ENCODE measurements at regions not wholly inside any gene's neighbourhood (a gene's known extent, or its start where the extent isn't known, plus 50 kb on each side); places are given as distances from the start of the nearest gene placed in this dataset.

DNA sequence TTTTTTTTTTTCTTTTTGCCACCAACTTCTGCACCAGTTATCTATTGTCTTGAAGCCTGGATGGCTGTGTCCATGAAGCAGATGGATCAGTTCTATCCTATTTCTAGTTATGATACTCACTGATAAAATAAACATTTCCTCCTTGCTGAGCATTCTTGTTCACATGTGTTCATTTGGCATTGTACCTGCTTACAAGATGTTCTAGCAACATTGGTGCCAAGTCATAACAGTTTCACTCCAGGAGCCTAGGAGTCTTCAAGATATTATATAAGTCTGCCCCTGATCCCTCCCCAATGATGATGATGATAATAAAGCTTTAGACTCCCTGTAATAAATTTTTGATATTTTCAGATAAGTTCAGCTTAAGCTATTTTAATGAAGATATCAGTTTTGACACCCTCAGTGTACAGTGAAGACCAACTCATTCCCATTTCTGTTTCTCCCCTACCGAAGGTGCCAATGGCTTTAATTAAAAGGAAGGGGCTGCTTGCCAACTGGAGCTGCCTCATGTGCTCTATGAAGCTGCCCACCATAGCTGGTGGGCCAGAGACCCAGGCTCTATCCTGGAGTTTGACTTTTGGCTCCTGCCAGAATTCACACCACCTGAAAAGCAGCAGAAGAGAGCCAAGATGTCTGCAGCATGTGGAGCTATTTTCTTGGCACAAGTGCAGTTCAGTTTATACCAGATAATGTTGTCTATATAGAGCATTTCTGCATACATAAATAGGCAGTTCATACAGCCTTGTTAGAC, 265.4 kb upstream of the TET2 start:
- Histone ChIP-seq H3K9ac (ENCODE audit: low read length in 2 of 2) (no peak overlapping the region), H3K27me3 (ENCODE audit: control insufficient read depth in 1 of 2, insufficient read depth in 2 of 2, low read length in 2 of 2) (no peaks in the 10 kb centered on the region)

DNA sequence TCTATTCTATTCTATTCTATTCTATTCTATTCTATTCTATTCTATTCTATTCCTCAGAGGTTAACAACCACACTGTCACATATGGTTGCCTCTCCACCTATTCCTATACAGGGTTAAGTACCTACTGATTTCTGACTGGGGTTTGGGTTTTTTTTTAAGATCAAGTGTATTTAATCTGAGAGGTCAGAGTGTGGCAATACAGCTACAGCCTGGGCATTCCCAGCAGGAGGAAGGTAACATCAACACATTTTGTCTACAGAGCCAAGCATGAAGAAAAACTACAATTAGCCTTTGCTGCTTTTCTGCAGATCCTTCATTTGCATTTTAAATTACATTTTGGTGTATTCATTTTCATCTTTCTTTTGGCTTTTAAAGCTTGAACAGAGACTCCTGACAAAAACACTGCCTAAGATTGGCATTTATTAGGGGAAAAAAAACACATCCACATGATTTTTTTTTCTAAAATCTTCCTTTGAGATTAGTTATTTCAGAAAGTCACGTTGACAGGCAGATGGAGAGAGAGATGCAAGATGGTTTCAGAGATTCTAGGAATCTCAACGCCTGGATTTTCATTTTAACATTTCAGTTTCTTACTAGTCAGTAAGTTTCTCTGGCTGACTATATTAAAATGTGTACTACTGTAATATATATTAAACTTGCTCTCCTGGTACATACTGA, 255.9 kb upstream of the TET2 start:
- H3K4me1 ChIP-seq (ENCODE audit: control insufficient read depth, insufficient read depth, low read length) = no peaks in the 10 kb centered on the region
- no peaks in the 10 kb centered on the region for H3K27me3 ChIP-seq (ENCODE audit: control insufficient read depth in 1 of 2, insufficient read depth in 2 of 2, low read length in 2 of 2)
- H3K9me3 ChIP-seq (ENCODE audit: control insufficient read depth in 2 of 2, low read length in 2 of 2) = no peaks in the 10 kb centered on the region
- H3K9ac ChIP-seq (ENCODE audit: low read length in 2 of 2) = no peak overlapping the region
- no peak overlapping the region for H3K27ac ChIP-seq (ENCODE audit: low read length)
- H3K36me3 ChIP-seq (ENCODE audit: control insufficient read depth in 2 of 2, insufficient read depth in 2 of 2, low read length in 2 of 2) = no peaks in the 10 kb centered on the region
- H3K4me3 ChIP-seq (ENCODE audit: low read length in 2 of 2) = no peak overlapping the region

More for the DNA sequence above, 265.4 kb upstream of the TET2 start:
- no peak overlapping the region for H3K4me3 ChIP-seq (ENCODE audit: low read length in 2 of 2)
- no peaks in the 10 kb centered on the region for H3K9me3 ChIP-seq (ENCODE audit: control insufficient read depth in 2 of 2, low read length in 2 of 2)
- no peaks in the 10 kb centered on the region for H3K4me1 ChIP-seq (ENCODE audit: control insufficient read depth, insufficient read depth, low read length)
- no peak overlapping the region for H3K27ac ChIP-seq (ENCODE audit: low read length)
- no peaks in the 10 kb centered on the region for H3K36me3 ChIP-seq (ENCODE audit: control insufficient read depth in 2 of 2, insufficient read depth in 2 of 2, low read length in 2 of 2)

- Histone ChIP-seq H3K9me3 (ENCODE audit: control insufficient read depth in 2 of 2, low read length in 2 of 2) (no peaks in the 10 kb centered on the region), H3K4me3 (ENCODE audit: low read length in 2 of 2) (no peak overlapping the region), H3K36me3 (ENCODE audit: control insufficient read depth in 2 of 2, insufficient read depth in 2 of 2, low read length in 2 of 2) (no peaks in the 10 kb centered on the region), H3K4me1 (ENCODE audit: control insufficient read depth, insufficient read depth, low read length) (no peaks in the 10 kb centered on the region), H3K9ac (ENCODE audit: low read length in 2 of 2) (no peak overlapping the region), H3K27me3 (ENCODE audit: control insufficient read depth in 1 of 2, insufficient read depth in 2 of 2, low read length in 2 of 2) (no peaks in the 10 kb centered on the region), H3K27ac (ENCODE audit: low read length) (no peak overlapping the region)
Observed at GRCh38 chr4:104896660-104897645, 249.7 kb upstream of the TET2 start.

DNA sequence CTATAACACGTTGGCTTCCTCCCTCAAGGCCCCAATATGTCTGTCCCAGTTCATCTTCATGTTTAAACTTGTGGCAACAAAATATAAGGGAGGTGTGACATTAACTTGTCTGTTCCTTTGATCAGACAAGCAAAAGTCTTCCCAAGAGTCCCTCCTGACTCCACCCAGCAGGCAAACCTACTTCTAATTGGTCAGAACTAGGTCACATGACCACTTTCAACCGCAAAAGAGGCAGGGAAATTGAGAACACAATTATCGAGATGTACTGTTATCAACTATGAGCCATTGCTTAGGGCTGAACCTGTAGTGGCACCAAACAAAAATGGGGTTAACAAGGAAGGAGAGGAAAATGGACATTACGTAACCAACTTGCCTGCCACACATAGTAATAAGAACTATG, 246.8 kb upstream of the TET2 start:
- no peaks in the 10 kb centered on the region for H3K4me1 ChIP-seq (ENCODE audit: control insufficient read depth, insufficient read depth, low read length)
- no peak overlapping the region for H3K4me3 ChIP-seq (ENCODE audit: low read length in 2 of 2)

DNA sequence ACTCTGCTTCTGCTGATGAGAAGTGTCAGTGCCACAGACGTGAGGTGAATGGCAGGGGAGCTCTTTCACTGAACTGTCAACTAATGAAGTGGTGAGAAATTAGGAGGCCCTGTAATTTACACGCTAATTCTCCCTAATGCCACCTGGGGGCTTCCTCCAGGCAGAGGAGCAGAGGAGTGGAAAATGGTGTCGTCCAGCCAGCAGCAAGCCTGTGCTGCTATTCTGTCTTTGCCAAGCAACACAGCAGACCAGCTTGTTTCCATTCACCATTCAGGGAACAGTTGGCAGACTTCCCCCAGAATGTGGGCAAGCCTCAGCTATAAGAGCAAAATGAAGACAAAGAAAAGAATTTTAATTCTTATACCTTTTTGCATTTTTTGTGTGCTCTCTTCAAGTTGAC, 245.2 kb upstream of the TET2 start:
- H3K4me3 ChIP-seq (ENCODE audit: low read length in 2 of 2) = no peak overlapping the region
- H3K9me3 ChIP-seq (ENCODE audit: control insufficient read depth in 2 of 2, low read length in 2 of 2) = no peaks in the 10 kb centered on the region
- no peaks in the 10 kb centered on the region for H3K36me3 ChIP-seq (ENCODE audit: control insufficient read depth in 2 of 2, insufficient read depth in 2 of 2, low read length in 2 of 2)
- no peaks in the 10 kb centered on the region for H3K4me1 ChIP-seq (ENCODE audit: control insufficient read depth, insufficient read depth, low read length)
- H3K27me3 ChIP-seq (ENCODE audit: control insufficient read depth in 1 of 2, insufficient read depth in 2 of 2, low read length in 2 of 2) = no peaks in the 10 kb centered on the region
- no peak overlapping the region for H3K27ac ChIP-seq (ENCODE audit: low read length)
- no peak overlapping the region for H3K9ac ChIP-seq (ENCODE audit: low read length in 2 of 2)

More for the DNA sequence above, 246.8 kb upstream of the TET2 start:
- Histone ChIP-seq H3K9me3 (ENCODE audit: control insufficient read depth in 2 of 2, low read length in 2 of 2) (no peaks in the 10 kb centered on the region), H3K9ac (ENCODE audit: low read length in 2 of 2) (no peak overlapping the region), H3K36me3 (ENCODE audit: control insufficient read depth in 2 of 2, insufficient read depth in 2 of 2, low read length in 2 of 2) (no peaks in the 10 kb centered on the region), H3K27me3 (ENCODE audit: control insufficient read depth in 1 of 2, insufficient read depth in 2 of 2, low read length in 2 of 2) (no peaks in the 10 kb centered on the region), H3K27ac (ENCODE audit: low read length) (no peak overlapping the region)

GRCh38 chr4:104901961-104902605, 244.6 kb upstream of the TET2 start:
- H3K9ac ChIP-seq (ENCODE audit: low read length in 2 of 2) = no peak overlapping the region
- H3K36me3 ChIP-seq (ENCODE audit: control insufficient read depth in 2 of 2, insufficient read depth in 2 of 2, low read length in 2 of 2) = no peaks in the 10 kb centered on the region
- no peaks in the 10 kb centered on the region for H3K27me3 ChIP-seq (ENCODE audit: control insufficient read depth in 1 of 2, insufficient read depth in 2 of 2, low read length in 2 of 2)
- no peaks in the 10 kb centered on the region for H3K9me3 ChIP-seq (ENCODE audit: control insufficient read depth in 2 of 2, low read length in 2 of 2)
- H3K27ac ChIP-seq (ENCODE audit: low read length) = no peak overlapping the region
- no peak overlapping the region for H3K4me3 ChIP-seq (ENCODE audit: low read length in 2 of 2)
- no peaks in the 10 kb centered on the region for H3K4me1 ChIP-seq (ENCODE audit: control insufficient read depth, insufficient read depth, low read length)

DNA sequence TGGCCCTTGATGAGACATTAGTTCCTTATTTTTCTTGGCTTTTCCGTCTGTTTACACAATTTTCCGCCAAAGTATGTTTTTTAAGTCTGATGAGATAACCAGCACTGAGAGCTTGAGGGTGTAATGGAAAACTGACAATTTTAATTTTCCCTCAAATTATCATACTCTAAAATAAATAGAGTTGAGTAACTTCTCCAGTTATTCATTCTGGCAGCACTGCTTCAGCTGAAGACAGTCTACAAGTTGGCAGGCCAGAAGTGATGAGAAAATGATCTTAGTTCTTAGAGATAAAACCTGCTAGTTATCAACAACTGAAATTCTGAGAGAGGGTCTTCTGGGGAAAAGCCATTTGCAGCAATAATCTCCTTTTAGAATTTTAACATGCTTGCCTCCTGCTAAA, 241.6 kb upstream of the TET2 start:
- no peaks in the 10 kb centered on the region for H3K27me3 ChIP-seq (ENCODE audit: control insufficient read depth in 1 of 2, insufficient read depth in 2 of 2, low read length in 2 of 2)
- H3K36me3 ChIP-seq (ENCODE audit: control insufficient read depth in 2 of 2, insufficient read depth in 2 of 2, low read length in 2 of 2) = no peaks in the 10 kb centered on the region
- H3K4me3 ChIP-seq (ENCODE audit: low read length in 2 of 2) = no peak overlapping the region
- H3K27ac ChIP-seq (ENCODE audit: low read length) = no peak overlapping the region
- no peaks in the 10 kb centered on the region for H3K4me1 ChIP-seq (ENCODE audit: control insufficient read depth, insufficient read depth, low read length)
- no peaks in the 10 kb centered on the region for H3K9me3 ChIP-seq (ENCODE audit: control insufficient read depth in 2 of 2, low read length in 2 of 2)
- no peak overlapping the region for H3K9ac ChIP-seq (ENCODE audit: low read length in 2 of 2)

GRCh38 chr4:104905546-104905945, 241.1 kb upstream of the TET2 start:
- Histone ChIP-seq H3K27me3 (ENCODE audit: control insufficient read depth in 1 of 2, insufficient read depth in 2 of 2, low read length in 2 of 2) (no peaks in the 10 kb centered on the region), H3K36me3 (ENCODE audit: control insufficient read depth in 2 of 2, insufficient read depth in 2 of 2, low read length in 2 of 2) (no peaks in the 10 kb centered on the region), H3K9me3 (ENCODE audit: control insufficient read depth in 2 of 2, low read length in 2 of 2) (no peaks in the 10 kb centered on the region), H3K4me1 (ENCODE audit: control insufficient read depth, insufficient read depth, low read length) (no peaks in the 10 kb centered on the region), H3K27ac (ENCODE audit: low read length) (no peak overlapping the region), H3K9ac (ENCODE audit: low read length in 2 of 2) (no peak overlapping the region), H3K4me3 (ENCODE audit: low read length in 2 of 2) (no peak overlapping the region)

GRCh38 chr4:104906276-104906675, 240.4 kb upstream of the TET2 start:
- H3K9me3 ChIP-seq (ENCODE audit: control insufficient read depth in 2 of 2, low read length in 2 of 2) = no peaks in the 10 kb centered on the region
- H3K27ac ChIP-seq (ENCODE audit: low read length) = no peak overlapping the region
- no peaks in the 10 kb centered on the region for H3K27me3 ChIP-seq (ENCODE audit: control insufficient read depth in 1 of 2, insufficient read depth in 2 of 2, low read length in 2 of 2)
- no peaks in the 10 kb centered on the region for H3K4me1 ChIP-seq (ENCODE audit: control insufficient read depth, insufficient read depth, low read length)
- no peaks in the 10 kb centered on the region for H3K36me3 ChIP-seq (ENCODE audit: control insufficient read depth in 2 of 2, insufficient read depth in 2 of 2, low read length in 2 of 2)
- H3K4me3 ChIP-seq (ENCODE audit: low read length in 2 of 2) = no peak overlapping the region
- no peak overlapping the region for H3K9ac ChIP-seq (ENCODE audit: low read length in 2 of 2)

- no peak overlapping the region for H3K4me3 ChIP-seq (ENCODE audit: low read length in 2 of 2)
- H3K36me3 ChIP-seq (ENCODE audit: control insufficient read depth in 2 of 2, insufficient read depth in 2 of 2, low read length in 2 of 2) = no peaks in the 10 kb centered on the region
- no peaks in the 10 kb centered on the region for H3K27me3 ChIP-seq (ENCODE audit: control insufficient read depth in 1 of 2, insufficient read depth in 2 of 2, low read length in 2 of 2)
- no peak overlapping the region for H3K27ac ChIP-seq (ENCODE audit: low read length)
- H3K9ac ChIP-seq (ENCODE audit: low read length in 2 of 2) = no peak overlapping the region
- no peaks in the 10 kb centered on the region for H3K9me3 ChIP-seq (ENCODE audit: control insufficient read depth in 2 of 2, low read length in 2 of 2)
- H3K4me1 ChIP-seq (ENCODE audit: control insufficient read depth, insufficient read depth, low read length) = no peaks in the 10 kb centered on the region
Observed at GRCh38 chr4:104907074-104907649, 239.5 kb upstream of the TET2 start.
